ENCODE measurements at regions not wholly inside any gene's neighbourhood (a gene's known extent, or its start where the extent isn't known, plus 50 kb on each side); places are given as distances from the start of the nearest gene placed in this dataset.

DNA sequence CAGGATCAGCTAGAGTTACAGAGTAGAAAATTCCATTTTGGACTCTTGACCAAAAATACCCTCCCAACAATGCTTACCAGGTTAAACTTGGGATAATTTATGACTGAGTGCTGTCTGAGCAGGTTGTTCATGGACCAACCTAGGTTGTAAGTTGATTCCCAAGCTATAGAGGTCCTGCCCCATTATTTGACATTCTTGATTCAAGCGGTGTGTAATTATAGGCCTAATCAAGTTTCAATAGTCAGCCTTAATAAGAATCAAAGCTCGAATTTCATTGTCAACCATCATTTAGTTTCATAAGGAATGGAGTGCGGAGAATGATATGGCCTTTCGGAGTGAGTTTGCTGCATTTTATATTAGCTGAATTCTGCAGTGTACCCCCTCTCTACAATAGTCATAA is 152.8 kb upstream of the FIGN start:
- no peaks in the 10 kb centered on the region for H3K36me3 Mint-ChIP-seq
- no peaks in the 10 kb centered on the region for H3K27me3 ChIP-seq (ENCODE audit: control insufficient read depth, insufficient read depth, low read length)
- no peak overlapping the region for H3K27ac ChIP-seq (ENCODE audit: low read length)
- H3K36me3 ChIP-seq (ENCODE audit: control insufficient read depth, insufficient read depth, low read length): no peaks in the 10 kb centered on the region
- H3K4me1 ChIP-seq (ENCODE audit: control insufficient read depth, insufficient read depth, low read length): no peaks in the 10 kb centered on the region
- ATAC-seq (no peak), DNase-seq (no peak)
- H3K27me3 Mint-ChIP-seq (ENCODE audit: low read depth in 2 of 2): no peaks in the 10 kb centered on the region
- H3K4me3 Mint-ChIP-seq: no peak overlapping the region
- no peak overlapping the region for H3K27ac Mint-ChIP-seq
- peaks cover 3% of the 10 kb centered on the region for H3K9me3 ChIP-seq (ENCODE audit: control insufficient read depth, insufficient read depth, low read length)
- H3K9me3 Mint-ChIP-seq: peaks cover 7 to 14% of the 10 kb centered on the region in 2 donors
- H3K4me3 ChIP-seq (ENCODE audit: low read length): no peak overlapping the region
- H3K4me1 Mint-ChIP-seq: no peaks in the 10 kb centered on the region
- 66% methylated on average over 3 of the region's 4 CpGs for WGBS (ENCODE audit: insufficient coverage)
- TF ChIP-seq, protein P1, sequence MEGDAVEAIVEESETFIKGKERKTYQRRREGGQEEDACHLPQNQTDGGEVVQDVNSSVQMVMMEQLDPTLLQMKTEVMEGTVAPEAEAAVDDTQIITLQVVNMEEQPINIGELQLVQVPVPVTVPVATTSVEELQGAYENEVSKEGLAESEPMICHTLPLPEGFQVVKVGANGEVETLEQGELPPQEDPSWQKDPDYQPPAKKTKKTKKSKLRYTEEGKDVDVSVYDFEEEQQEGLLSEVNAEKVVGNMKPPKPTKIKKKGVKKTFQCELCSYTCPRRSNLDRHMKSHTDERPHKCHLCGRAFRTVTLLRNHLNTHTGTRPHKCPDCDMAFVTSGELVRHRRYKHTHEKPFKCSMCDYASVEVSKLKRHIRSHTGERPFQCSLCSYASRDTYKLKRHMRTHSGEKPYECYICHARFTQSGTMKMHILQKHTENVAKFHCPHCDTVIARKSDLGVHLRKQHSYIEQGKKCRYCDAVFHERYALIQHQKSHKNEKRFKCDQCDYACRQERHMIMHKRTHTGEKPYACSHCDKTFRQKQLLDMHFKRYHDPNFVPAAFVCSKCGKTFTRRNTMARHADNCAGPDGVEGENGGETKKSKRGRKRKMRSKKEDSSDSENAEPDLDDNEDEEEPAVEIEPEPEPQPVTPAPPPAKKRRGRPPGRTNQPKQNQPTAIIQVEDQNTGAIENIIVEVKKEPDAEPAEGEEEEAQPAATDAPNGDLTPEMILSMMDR (IDR thresholded peaks at IDR 0.05): no peak
- intact Hi-C loops (cut with micrococcal nuclease): no loop called here

DNA sequence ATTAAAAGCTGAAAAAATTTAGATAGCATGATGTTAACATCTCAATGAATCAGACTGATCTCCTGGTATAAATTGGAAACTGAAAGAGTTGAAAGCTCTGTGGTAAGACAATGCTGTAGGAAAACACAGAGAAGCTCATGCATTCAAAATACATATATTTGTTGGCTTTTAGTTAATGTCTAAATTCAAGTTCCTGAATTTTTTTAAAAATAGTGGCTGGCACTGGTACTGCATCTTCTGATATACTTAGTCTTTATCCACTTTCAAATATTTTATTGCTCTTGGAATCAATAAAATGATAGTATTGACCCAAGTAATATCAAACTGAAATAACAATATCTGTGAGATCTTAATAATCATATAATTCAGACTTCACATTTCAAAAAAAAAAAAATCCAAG is 151.4 kb upstream of the FIGN start:
- ATAC-seq: no peak
- TF ChIP-seq, protein P1 (IDR thresholded peaks at IDR 0.05): no peak
- Histone ChIP-seq H3K27ac (ENCODE audit: low read length) (no peak overlapping the region), H3K4me3 (ENCODE audit: low read length) (no peak overlapping the region), H3K27me3 (ENCODE audit: control insufficient read depth, insufficient read depth, low read length) (no peaks in the 10 kb centered on the region), H3K36me3 (ENCODE audit: control insufficient read depth, insufficient read depth, low read length) (no peaks in the 10 kb centered on the region), H3K4me1 (ENCODE audit: control insufficient read depth, insufficient read depth, low read length) (no peaks in the 10 kb centered on the region), H3K9me3 (ENCODE audit: control insufficient read depth, insufficient read depth, low read length) (no peaks in the 10 kb centered on the region)
- no peaks in the 10 kb centered on the region for H3K27me3 Mint-ChIP-seq (ENCODE audit: low read depth in 2 of 2)
- H3K27ac Mint-ChIP-seq: no peak overlapping the region
- H3K9me3 Mint-ChIP-seq: peaks cover 7 to 9% of the 10 kb centered on the region in 2 donors
- H3K36me3 Mint-ChIP-seq: no peaks in the 10 kb centered on the region
- no peaks in the 10 kb centered on the region for H3K4me1 Mint-ChIP-seq
- no peak for DNase-seq
- no peak overlapping the region for H3K4me3 Mint-ChIP-seq
- intact Hi-C loops (cut with micrococcal nuclease): no loop called here

- no peak overlapping the region for H3K27ac ChIP-seq (ENCODE audit: low read length)
- Mint-ChIP-seq H3K4me3 (no peak overlapping the region), H3K27ac (no peak overlapping the region), H3K27me3 (ENCODE audit: low read depth in 2 of 2) (no peaks in the 10 kb centered on the region), H3K4me1 (no peaks in the 10 kb centered on the region), H3K36me3 (no peaks in the 10 kb centered on the region), H3K9me3 (peaks cover 11 to 21% of the 10 kb centered on the region in 2 donors)
- H3K4me1 ChIP-seq (ENCODE audit: control insufficient read depth, insufficient read depth, low read length): no peaks in the 10 kb centered on the region
- H3K27me3 ChIP-seq (ENCODE audit: control insufficient read depth, insufficient read depth, low read length): no peaks in the 10 kb centered on the region
- no peak overlapping the region for H3K4me3 ChIP-seq (ENCODE audit: low read length)
- TF ChIP-seq, protein P1 (IDR thresholded peaks at IDR 0.05): no peak
- H3K9me3 ChIP-seq (ENCODE audit: control insufficient read depth, insufficient read depth, low read length): no peaks in the 10 kb centered on the region
- H3K36me3 ChIP-seq (ENCODE audit: control insufficient read depth, insufficient read depth, low read length): no peaks in the 10 kb centered on the region
- DNase-seq (no peak), ATAC-seq (no peak)
- WGBS (ENCODE audit: insufficient coverage): 91% methylated on average over 9 of the region's 10 CpGs
- intact Hi-C loops (cut with micrococcal nuclease): no loop called here
Observed at GRCh38 chr2:163884416-163884815, 148.6 kb upstream of the FIGN start.

- TF ChIP-seq, protein P1 (IDR thresholded peaks at IDR 0.05): no peak
- Histone ChIP-seq H3K4me3 (ENCODE audit: low read length) (no peak overlapping the region), H3K36me3 (ENCODE audit: control insufficient read depth, insufficient read depth, low read length) (no peaks in the 10 kb centered on the region), H3K27ac (ENCODE audit: low read length) (no peak overlapping the region), H3K9me3 (ENCODE audit: control insufficient read depth, insufficient read depth, low read length) (no peaks in the 10 kb centered on the region), H3K4me1 (ENCODE audit: control insufficient read depth, insufficient read depth, low read length) (no peaks in the 10 kb centered on the region), H3K27me3 (ENCODE audit: control insufficient read depth, insufficient read depth, low read length) (no peaks in the 10 kb centered on the region)
- ATAC-seq: no peak
- H3K27ac Mint-ChIP-seq: no peak overlapping the region
- H3K4me1 Mint-ChIP-seq: no peaks in the 10 kb centered on the region
- WGBS (ENCODE audit: insufficient coverage): 70% methylated on average over 4 of the region's 4 CpGs
- peaks cover 18 to 27% of the 10 kb centered on the region in 2 donors for H3K9me3 Mint-ChIP-seq
- no peak for DNase-seq
- intact Hi-C loops (cut with micrococcal nuclease): no loop called here
- no peaks in the 10 kb centered on the region for H3K36me3 Mint-ChIP-seq
- H3K4me3 Mint-ChIP-seq: no peak overlapping the region
- H3K27me3 Mint-ChIP-seq (ENCODE audit: low read depth in 2 of 2): no peaks in the 10 kb centered on the region
Observed at GRCh38 chr2:163878718-163879117, 142.9 kb upstream of the FIGN start.
